Fibroblast of mammary gland (primary cell): ENCODE measurements at regions not wholly inside any gene's neighbourhood (a gene's known extent, or its start where the extent isn't known, plus 50 kb on each side); places are given as distances from the start of the nearest gene placed in this dataset.

ENCODE experiments used
- DNase-seq: peaks from one replicate; pipeline ENCODE4 v3.0.0-alpha.2; 2010; ENCODE audit warnings: low read depth
- H3K4me3 ChIP-seq: 2 replicates; pipeline ENCODE4 v1.5.1; 2011; ENCODE audit warnings: low read depth, mild to moderate bottlenecking, low read length, moderate library complexity; ENCODE audit not compliant: control insufficient read depth
- CTCF ChIP-seq: conservative IDR thresholded peaks from 2 replicates; pipeline ENCODE4 v1.5.1; 2011; ENCODE audit warnings: low read depth, low read length, inconsistent platforms; ENCODE audit not compliant: control insufficient read depth, insufficient read depth

GRCh38 chr7:13072014-13072413 is 384.6 kb downstream of the ARL4A start:
- no peak overlapping the region for H3K4me3 ChIP-seq
- DNase-seq = no peak
- no peak for TF ChIP-seq CTCF

- peak; percentile 12 for DNase-seq
These were observed 390.0 kb downstream of the ARL4A start for GRCh38 chr7:13077466-13077865.

GRCh38 chr7:13078105-13078504 is 390.7 kb downstream of the ARL4A start:
- H3K4me3 ChIP-seq = no peak overlapping the region
- DNase-seq = no peak
- TF ChIP-seq CTCF = no peak

More at GRCh38 chr7:13077466-13077865, 390.0 kb downstream of the ARL4A start:
- no peak overlapping the region for H3K4me3 ChIP-seq
- TF ChIP-seq CTCF = no peak

GRCh38 chr7:13090959-13091358 is 403.5 kb downstream of the ARL4A start:
- TF ChIP-seq CTCF = no peak
- H3K4me3 ChIP-seq = no peak overlapping the region
- DNase-seq = no peak

- no peak overlapping the region for H3K4me3 ChIP-seq
- TF ChIP-seq CTCF = no peak
- no peak for DNase-seq
These were observed 404.7 kb downstream of the ARL4A start for GRCh38 chr7:13091974-13092707.

- no peak for TF ChIP-seq CTCF
- DNase-seq = no peak
- no peak overlapping the region for H3K4me3 ChIP-seq
These were observed 405.2 kb downstream of the ARL4A start for GRCh38 chr7:13092708-13093005.

- H3K4me3 ChIP-seq = no peak overlapping the region
- DNase-seq = no peak
- TF ChIP-seq CTCF = no peak
These were observed 405.7 kb downstream of the ARL4A start for GRCh38 chr7:13093160-13093559.
